Right ventricle myocardium superior (tissue), 1 donor: ENCODE measurements at regions not wholly inside any gene's neighbourhood (a gene's known extent, or its start where the extent isn't known, plus 50 kb on each side); places are given as distances from the start of the nearest gene placed in this dataset.
"Not testable (repeated sequence)": the region's sequence is repeated elsewhere in the genome, so short reads cannot be mapped to it uniquely, and the experiment has no call there.

Experiments
- ATAC-seq: fragments of 200-7000 bp; cut with Tn5 transposase; one replicate; pipeline ENCODE4 v1.9.1; 2020; ENCODE audit warnings: mild to moderate bottlenecking; ENCODE audit not compliant: poor library complexity
- DNase-seq: peaks from one replicate; pipeline ENCODE4 v3.0.0-alpha.2; 2020
- intact Hi-C: fragments of 100-400 bp; cut with DNase I; formaldehyde crosslinking; loops from one replicate; pipeline ENCODE4 v1.11.2; 2022
- donor health status: DM: no; HTN: yes; CAD: no; lungs with severe emphysema.

- DNase-seq: no peak
- ATAC-seq: no peak
- intact Hi-C loops: no loop called here
These were observed 259.2 kb upstream of the AADAT start for GRCh38 chr4:170348945-170349344.

GRCh38 chr4:170347191-170347590 lies 257.4 kb upstream of the AADAT start:
- ATAC-seq, DNase-seq, intact Hi-C loops: not testable (repeated sequence)

GRCh38 chr4:170339522-170339921 lies 249.8 kb upstream of the AADAT start:
- no peak for DNase-seq
- intact Hi-C loops: no loop called here

GRCh38 chr4:170336238-170336775 lies 246.6 kb upstream of the AADAT start:
- DNase-seq: no peak
- ATAC-seq: no peak
- intact Hi-C loops: no loop called here

More at GRCh38 chr4:170339522-170339921, 249.8 kb upstream of the AADAT start:
- no peak for ATAC-seq

- DNase-seq: no peak
- ATAC-seq: no peak
- intact Hi-C loops: no loop called here
These were observed 235.8 kb upstream of the AADAT start for GRCh38 chr4:170325599-170325998.

GRCh38 chr4:170323623-170324022 lies 233.9 kb upstream of the AADAT start:
- intact Hi-C loops: no loop called here
- DNase-seq (no peak), ATAC-seq (no peak)

GRCh38 chr4:170307182-170307581 lies 217.4 kb upstream of the AADAT start:
- intact Hi-C loops: no loop called here
- DNase-seq (no peak), ATAC-seq (no peak)

- DNase-seq (no peak), ATAC-seq (no peak)
- intact Hi-C loops: no loop called here
These were observed 216.5 kb upstream of the AADAT start for GRCh38 chr4:170306208-170306607.

- DNase-seq (no peak), ATAC-seq (no peak)
- intact Hi-C loops: no loop called here
These were observed 215.9 kb upstream of the AADAT start for GRCh38 chr4:170305627-170306026.

- ATAC-seq (no peak), DNase-seq (no peak)
- intact Hi-C loops: no loop called here
These were observed 191.3 kb upstream of the AADAT start for GRCh38 chr4:170281027-170281426.

GRCh38 chr4:170278460-170278859 lies 188.7 kb upstream of the AADAT start:
- DNase-seq (no peak), ATAC-seq (no peak)
- intact Hi-C loops: no loop called here

GRCh38 chr4:170274616-170275015 lies 184.9 kb upstream of the AADAT start:
- DNase-seq: no peak
- intact Hi-C loops: no loop called here
- no peak for ATAC-seq

- ATAC-seq: no peak
- intact Hi-C loops: no loop called here
These were observed 183.2 kb upstream of the AADAT start for GRCh38 chr4:170272959-170273358.

GRCh38 chr4:170271723-170272122 lies 182.0 kb upstream of the AADAT start:
- DNase-seq (no peak), ATAC-seq (no peak)
- intact Hi-C loops: no loop called here

More at GRCh38 chr4:170272959-170273358, 183.2 kb upstream of the AADAT start:
- no peak for DNase-seq

- intact Hi-C loops: no loop called here
- ATAC-seq (no peak), DNase-seq (no peak)
These were observed 180.9 kb upstream of the AADAT start for GRCh38 chr4:170270628-170271027.

GRCh38 chr4:170269950-170270349 lies 180.2 kb upstream of the AADAT start:
- ATAC-seq (no peak), DNase-seq (no peak)
- intact Hi-C loops: no loop called here

- no peak for ATAC-seq
- intact Hi-C loops: no loop called here
- no peak for DNase-seq
These were observed 169.9 kb upstream of the AADAT start for GRCh38 chr4:170259631-170260153.

- intact Hi-C loops: no loop called here
- no peak for DNase-seq
- ATAC-seq: no peak
These were observed 167.1 kb upstream of the AADAT start for GRCh38 chr4:170256807-170257206.

- no peak for ATAC-seq
- no peak for DNase-seq
- intact Hi-C loops: no loop called here
These were observed 158.8 kb upstream of the AADAT start for GRCh38 chr4:170248576-170248975.

- DNase-seq (no peak), ATAC-seq (no peak)
- intact Hi-C loops: no loop called here
These were observed 158.3 kb upstream of the AADAT start for GRCh38 chr4:170248029-170248428.

- DNase-seq: no peak
- intact Hi-C loops: no loop called here
- no peak for ATAC-seq
These were observed 157.8 kb upstream of the AADAT start for GRCh38 chr4:170247596-170247995.
